HK-2 (cell line): ENCODE measurements at regions not wholly inside any gene's neighbourhood (a gene's known extent, or its start where the extent isn't known, plus 50 kb on each side); places are given as distances from the start of the nearest gene placed in this dataset.
"Not testable (repeated sequence)": the region's sequence is repeated elsewhere in the genome, so short reads cannot be mapped to it uniquely, and the experiment has no call there.

ENCODE experiments used
- DNase-seq: peaks from one replicate; pipeline ENCODE4 v3.0.0-alpha.2; 2018; ENCODE audit not compliant: unreplicated experiment

GRCh38 chr16:88266935-88267551 is 115.7 kb upstream of the ZNF469 start:
- DNase-seq = not testable (repeated sequence)

- not testable (repeated sequence) for DNase-seq
Measured at GRCh38 chr16:88268186-88268970, 114.4 kb upstream of the ZNF469 start.

- not testable (repeated sequence) for DNase-seq
Measured at GRCh38 chr16:88270171-88270790, 112.5 kb upstream of the ZNF469 start.

GRCh38 chr16:88271296-88271695 is 111.5 kb upstream of the ZNF469 start:
- not testable (repeated sequence) for DNase-seq

GRCh38 chr16:88271776-88272175 is 111.0 kb upstream of the ZNF469 start:
- DNase-seq = not testable (repeated sequence)

GRCh38 chr16:88272437-88272836 is 110.3 kb upstream of the ZNF469 start:
- DNase-seq = not testable (repeated sequence)

- DNase-seq = not testable (repeated sequence)
Measured at GRCh38 chr16:88274126-88274750, 108.5 kb upstream of the ZNF469 start.

GRCh38 chr16:88274847-88275246 is 107.9 kb upstream of the ZNF469 start:
- no peak for DNase-seq

- DNase-seq = not testable (repeated sequence)
Measured at GRCh38 chr16:88275336-88276122, 107.2 kb upstream of the ZNF469 start.

GRCh38 chr16:88276123-88276588 is 106.6 kb upstream of the ZNF469 start:
- DNase-seq = not testable (repeated sequence)

- no peak for DNase-seq
Measured at GRCh38 chr16:88276591-88276990, 106.2 kb upstream of the ZNF469 start.

- no peak for DNase-seq
Measured at GRCh38 chr16:88279998-88280397, 102.8 kb upstream of the ZNF469 start.

GRCh38 chr16:88281858-88282563 is 100.7 kb upstream of the ZNF469 start:
- no peak for DNase-seq

GRCh38 chr16:88282564-88283395 is 100.0 kb upstream of the ZNF469 start:
- no peak for DNase-seq

GRCh38 chr16:88283596-88283995 is 99.2 kb upstream of the ZNF469 start:
- DNase-seq = no peak

GRCh38 chr16:88284101-88284500 is 98.7 kb upstream of the ZNF469 start:
- DNase-seq = no peak

- no peak for DNase-seq
Measured at GRCh38 chr16:88284626-88285513, 97.9 kb upstream of the ZNF469 start.

GRCh38 chr16:88285514-88285822 is 97.3 kb upstream of the ZNF469 start:
- DNase-seq = no peak

GRCh38 chr16:88286301-88286923 is 96.3 kb upstream of the ZNF469 start:
- DNase-seq = no peak
